Tibial artery (tissue), 4 donors: ENCODE measurements at regions not wholly inside any gene's neighbourhood (a gene's known extent, or its start where the extent isn't known, plus 50 kb on each side); places are given as distances from the start of the nearest gene placed in this dataset.

Source experiments
- DNase-seq, 2 donors: peaks; one replicate each; pipeline ENCODE4 v3.0.0-alpha.2; 2019
- H3K27ac ChIP-seq, 2 donors: fragments of 200-600 bp; sonication (generic) in 1 of 2; 1 replicate in 1 of 2; 2 replicates in 1 of 2; pipeline ENCODE4 v1.5.1; 2018 to 2019; ENCODE audit warnings: mild to moderate bottlenecking in 1 of 2
- H3K27me3 ChIP-seq, 2 donors: fragments of 200-600 bp; sonication (generic) in 1 of 2; one replicate each; pipeline versions ENCODE4 v1.5.1 to v1.6.0; 2016 to 2019
- H3K36me3 ChIP-seq, 3 donors: fragments of 200-600 bp; sonication (generic) in 2 of 3; one replicate each; pipeline ENCODE4 v1.5.1; 2016 to 2019; ENCODE audit warnings: mild to moderate bottlenecking in 2 of 3
- H3K4me1 ChIP-seq, 4 donors: fragments of 200-600 bp; sonication (generic) in 2 of 4; 1 replicate in 3 of 4; 2 replicates in 1 of 4; pipeline ENCODE4 v1.5.1; 2016 to 2019
- H3K4me3 ChIP-seq, 2 donors: fragments of 200-600 bp; sonication (generic) in 1 of 2; 1 replicate in 1 of 2; 2 replicates in 1 of 2; pipeline ENCODE4 v1.5.1; 2018 to 2019; ENCODE audit warnings: mild to moderate bottlenecking in 2 of 2
- H3K9me3 ChIP-seq, 3 donors: fragments of 200-600 bp; sonication (generic) in 1 of 3; one replicate each; pipeline ENCODE4 v1.5.1; 2016 to 2019
- CTCF ChIP-seq, 2 experiments: fragments of 200-600 bp in 1 of 2; fragments of 450-650 bp in 1 of 2; IDR thresholded peaks; one replicate each; pipeline ENCODE4 v1.5.1; 2017 to 2019; ENCODE audit warnings: antibody characterized with exemption in 2 of 2, mild to moderate bottlenecking in 1 of 2, moderate library complexity in 1 of 2
- intact Hi-C: fragments of 100-400 bp; cut with DNase I; formaldehyde crosslinking; loops from one replicate; pipeline ENCODE4 v1.15.0; 2023; ENCODE audit warnings: low total_unique reads

- no peaks in the 10 kb centered on the region for H3K9me3 ChIP-seq
- H3K36me3 ChIP-seq = no peaks in the 10 kb centered on the region
- intact Hi-C loops = no loop called here
- no peak overlapping the region for H3K4me3 ChIP-seq
- no peak for DNase-seq
- TF ChIP-seq CTCF (IDR thresholded peaks at IDR 0.05) = no peak
- H3K27ac ChIP-seq = no peak overlapping the region
- no peaks in the 10 kb centered on the region for H3K27me3 ChIP-seq
- H3K4me1 ChIP-seq = no peaks in the 10 kb centered on the region
These were observed 310.7 kb downstream of the SFMBT2 start for GRCh38 chr10:7100032-7100702.

DNA sequence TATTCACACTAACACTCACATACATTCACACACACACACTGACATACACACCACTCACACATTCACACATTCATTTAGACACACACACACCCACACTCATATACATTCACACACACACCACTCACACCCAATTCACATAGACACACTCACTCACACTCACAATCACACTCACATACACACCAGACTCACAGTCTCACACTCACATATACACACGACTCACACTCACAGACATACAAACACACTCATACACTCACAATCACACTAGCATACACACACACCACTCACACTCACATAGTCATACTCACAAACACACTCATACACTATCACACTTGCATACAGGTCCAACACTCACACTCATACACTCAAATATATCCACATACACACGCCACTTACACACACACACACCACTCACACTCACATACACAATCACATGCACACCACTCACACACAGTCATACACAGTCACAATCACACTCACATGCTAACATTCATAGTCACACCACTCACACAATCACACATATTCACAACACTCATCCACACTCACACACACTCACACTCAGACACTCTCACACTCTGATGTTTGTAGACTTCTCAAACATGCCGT, 312.6 kb downstream of the SFMBT2 start:
- Histone ChIP-seq H3K4me3 (no peak overlapping the region), H3K27ac (no peak overlapping the region), H3K9me3 (no peaks in the 10 kb centered on the region), H3K4me1 (no peaks in the 10 kb centered on the region), H3K36me3 (no peaks in the 10 kb centered on the region), H3K27me3 (no peaks in the 10 kb centered on the region)
- DNase-seq = no peak
- no peak for TF ChIP-seq CTCF (IDR thresholded peaks at IDR 0.05)
- intact Hi-C loops = no loop called here

GRCh38 chr10:7094781-7095180, 316.1 kb downstream of the SFMBT2 start:
- intact Hi-C loops = no loop called here
- no peak for DNase-seq
- TF ChIP-seq CTCF (IDR thresholded peaks at IDR 0.05) = no peak

GRCh38 chr10:7093368-7093767, 317.5 kb downstream of the SFMBT2 start:
- Histone ChIP-seq H3K27me3 (no peaks in the 10 kb centered on the region), H3K4me1 (no peaks in the 10 kb centered on the region), H3K27ac (no peak overlapping the region), H3K4me3 (no peak overlapping the region), H3K9me3 (no peaks in the 10 kb centered on the region), H3K36me3 (no peaks in the 10 kb centered on the region)
- no peak for TF ChIP-seq CTCF (IDR thresholded peaks at IDR 0.05)
- no peak for DNase-seq
- intact Hi-C loops = no loop called here

More at GRCh38 chr10:7094781-7095180, 316.1 kb downstream of the SFMBT2 start:
- no peaks in the 10 kb centered on the region for H3K4me1 ChIP-seq
- no peaks in the 10 kb centered on the region for H3K27me3 ChIP-seq
- no peaks in the 10 kb centered on the region for H3K36me3 ChIP-seq
- H3K27ac ChIP-seq = no peak overlapping the region
- no peak overlapping the region for H3K4me3 ChIP-seq
- H3K9me3 ChIP-seq = no peaks in the 10 kb centered on the region

- no peak for TF ChIP-seq CTCF (IDR thresholded peaks at IDR 0.05)
- Histone ChIP-seq H3K36me3 (no peaks in the 10 kb centered on the region), H3K27ac (no peak overlapping the region), H3K4me3 (no peak overlapping the region), H3K4me1 (no peaks in the 10 kb centered on the region), H3K27me3 (no peaks in the 10 kb centered on the region), H3K9me3 (no peaks in the 10 kb centered on the region)
- intact Hi-C loops = no loop called here
- DNase-seq = no peak
These were observed 318.2 kb downstream of the SFMBT2 start for GRCh38 chr10:7092603-7093002.
